Sigmoid colon (tissue), 4 donors: ENCODE measurements at regions not wholly inside any gene's neighbourhood (a gene's known extent, or its start where the extent isn't known, plus 50 kb on each side); places are given as distances from the start of the nearest gene placed in this dataset.

Experiments used
- POLR2AphosphoS5 ChIP-seq, 4 donors: sonication (generic); formaldehyde crosslinking; IDR thresholded peaks; one replicate each; pipeline ENCODE4 v1.6.1; 2017; ENCODE audit warnings: antibody characterized with exemption in 4 of 4
- TF ChIP-seq, protein P1 (sequence below), 4 experiments: fragments of 450-650 bp in 3 of 4; fragments of 200-600 bp in 1 of 4; IDR thresholded peaks; one replicate each; pipeline ENCODE4 v1.5.1; 2016 to 2019; ENCODE audit warnings: antibody characterized with exemption in 4 of 4, mild to moderate bottlenecking in 3 of 4, moderate library complexity in 2 of 4

DNA sequence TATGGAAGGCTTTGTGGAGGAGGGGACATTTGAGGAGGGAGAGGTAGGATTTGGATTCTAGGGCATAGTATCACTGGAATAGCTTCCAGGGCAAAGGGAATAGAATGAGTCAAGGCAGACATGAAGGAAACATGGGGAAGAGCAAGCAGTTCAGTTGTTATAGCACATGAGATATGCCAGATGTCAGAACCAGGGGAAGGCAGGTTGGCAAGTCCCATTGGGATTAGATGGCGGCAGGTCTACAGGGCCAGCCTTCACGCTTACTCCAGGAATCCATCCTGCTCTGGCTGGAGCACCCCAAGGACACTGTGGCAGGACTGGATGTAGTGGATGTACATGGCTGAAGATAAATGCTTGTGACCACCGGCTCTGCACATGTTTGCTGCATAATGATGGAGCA lies 120.4 kb upstream of the ST8SIA2 start:
- TF ChIP-seq POLR2AphosphoS5 (IDR thresholded peaks at IDR 0.05), result no peak
- TF ChIP-seq, protein P1, sequence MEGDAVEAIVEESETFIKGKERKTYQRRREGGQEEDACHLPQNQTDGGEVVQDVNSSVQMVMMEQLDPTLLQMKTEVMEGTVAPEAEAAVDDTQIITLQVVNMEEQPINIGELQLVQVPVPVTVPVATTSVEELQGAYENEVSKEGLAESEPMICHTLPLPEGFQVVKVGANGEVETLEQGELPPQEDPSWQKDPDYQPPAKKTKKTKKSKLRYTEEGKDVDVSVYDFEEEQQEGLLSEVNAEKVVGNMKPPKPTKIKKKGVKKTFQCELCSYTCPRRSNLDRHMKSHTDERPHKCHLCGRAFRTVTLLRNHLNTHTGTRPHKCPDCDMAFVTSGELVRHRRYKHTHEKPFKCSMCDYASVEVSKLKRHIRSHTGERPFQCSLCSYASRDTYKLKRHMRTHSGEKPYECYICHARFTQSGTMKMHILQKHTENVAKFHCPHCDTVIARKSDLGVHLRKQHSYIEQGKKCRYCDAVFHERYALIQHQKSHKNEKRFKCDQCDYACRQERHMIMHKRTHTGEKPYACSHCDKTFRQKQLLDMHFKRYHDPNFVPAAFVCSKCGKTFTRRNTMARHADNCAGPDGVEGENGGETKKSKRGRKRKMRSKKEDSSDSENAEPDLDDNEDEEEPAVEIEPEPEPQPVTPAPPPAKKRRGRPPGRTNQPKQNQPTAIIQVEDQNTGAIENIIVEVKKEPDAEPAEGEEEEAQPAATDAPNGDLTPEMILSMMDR (IDR thresholded peaks at IDR 0.05), result no peak
